Upper lobe of left lung (tissue), 6 donors: ENCODE measurements at regions not wholly inside any gene's neighbourhood (a gene's known extent, or its start where the extent isn't known, plus 50 kb on each side); places are given as distances from the start of the nearest gene placed in this dataset.

Source experiments
- ATAC-seq, 2 donors: fragments of 200-7000 bp; cut with Tn5 transposase; one replicate each; pipeline ENCODE4 v1.9.1; 2022; ENCODE audit warnings: mild to moderate bottlenecking in 2 of 2, moderate library complexity in 2 of 2; ENCODE audit not compliant: low FRiP score in 2 of 2
- DNase-seq, 2 donors: peaks; one replicate each; pipeline ENCODE4 v3.0.0-alpha.2; 2019 to 2020
- H3K27ac ChIP-seq, 4 donors: fragments of 200-600 bp; sonication (generic); one replicate each; pipeline ENCODE4 v1.5.1; 2016 to 2019
- H3K27me3 ChIP-seq, 4 donors: fragments of 200-600 bp; sonication (generic); one replicate each; pipeline ENCODE4 v1.5.1; 2017 to 2019
- H3K36me3 ChIP-seq, 4 donors: fragments of 200-600 bp; sonication (generic); one replicate each; pipeline ENCODE4 v1.5.1; 2016 to 2019
- H3K4me1 ChIP-seq, 4 donors: fragments of 200-600 bp; sonication (generic); one replicate each; pipeline ENCODE4 v1.5.1; 2018 to 2019
- H3K4me3 ChIP-seq, 4 donors: fragments of 200-600 bp; sonication (generic); one replicate each; pipeline ENCODE4 v1.5.1; 2017 to 2019; ENCODE audit warnings: mild to moderate bottlenecking in 2 of 4, moderate library complexity in 1 of 4
- H3K9me3 ChIP-seq, 4 donors: fragments of 200-600 bp; sonication (generic); one replicate each; pipeline ENCODE4 v1.5.1; 2018 to 2019
- EP300 ChIP-seq, 4 donors: sonication (generic); formaldehyde crosslinking; IDR thresholded peaks; one replicate each; pipeline ENCODE4 v1.5.1; 2017; ENCODE audit warnings: antibody characterized with exemption in 4 of 4, control low read depth in 2 of 4
- POLR2A ChIP-seq, 4 donors: fragments of 450-650 bp; IDR thresholded peaks; one replicate each; pipeline ENCODE4 v1.5.1; 2016 to 2017; ENCODE audit warnings: antibody characterized with exemption in 4 of 4, mild to moderate bottlenecking in 2 of 4
- POLR2AphosphoS5 ChIP-seq, 2 donors: sonication (generic); formaldehyde crosslinking; IDR thresholded peaks; one replicate each; pipeline ENCODE4 v1.5.1; 2017; ENCODE audit warnings: antibody characterized with exemption in 2 of 2
- WGBS, 2 donors: methylation state at CpG; one replicate each; pipeline ENCODE4 v1.1.5; 2017 to 2018; 5-methylcytosine and 5-hydroxymethylcytosine counted together
- TF ChIP-seq, protein P1 (sequence below), 6 experiments: fragments of 450-650 bp in 4 of 6; fragments of 200-600 bp in 2 of 6; sonication (generic) in 2 of 6; IDR thresholded peaks; one replicate each; pipeline ENCODE4 v1.5.1; 2016 to 2019; ENCODE audit warnings: antibody characterized with exemption in 6 of 6
- donor health status: DM: no; HTN: no; CAD: no; lungs with moderate emphysema.
- donor health status: DM: no; HTN: yes; CAD: no; lungs with severe emphysema.

DNA sequence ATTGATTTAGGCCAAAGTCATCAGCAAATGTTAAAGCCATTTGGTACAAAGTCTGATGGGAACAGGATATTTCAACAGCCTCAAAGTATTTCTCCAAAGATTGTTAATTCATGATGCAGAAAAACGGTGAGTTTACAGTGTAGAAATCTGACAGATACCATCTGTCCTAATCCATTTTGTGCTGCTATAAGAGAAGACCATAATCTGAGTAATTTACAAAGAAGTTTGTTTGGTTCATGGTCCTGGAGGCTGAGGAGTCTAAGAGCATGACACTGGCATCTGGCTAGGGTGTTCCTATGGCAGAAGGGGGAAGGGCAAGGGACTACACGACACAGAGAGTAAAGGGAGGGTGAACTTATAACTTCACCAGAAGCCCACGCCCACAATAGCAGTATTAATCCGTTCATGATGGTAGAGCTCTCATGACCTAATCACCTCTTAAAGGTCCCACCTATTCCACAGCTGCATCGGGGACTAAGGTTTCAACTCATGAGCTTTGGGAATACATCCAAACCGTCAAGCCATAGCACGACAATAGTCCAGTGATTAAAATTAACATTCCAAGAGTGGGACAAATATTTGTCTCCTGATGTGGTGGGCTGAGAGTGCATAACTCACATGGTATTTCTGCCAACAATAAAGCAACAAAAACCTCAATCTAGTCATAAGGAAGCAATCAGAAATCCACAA, 298.6 kb upstream of the AKR1E2 start:
- Histone ChIP-seq H3K27me3 (no peaks in the 10 kb centered on the region), H3K4me3 (no peak overlapping the region), H3K9me3 (no peaks in the 10 kb centered on the region), H3K4me1 (no peaks in the 10 kb centered on the region), H3K27ac (no peak overlapping the region), H3K36me3 (no peaks in the 10 kb centered on the region)
- no peak for ATAC-seq
- WGBS, 2 donors: 78 to 85% methylated on average over 7 of the region's 7 CpGs
- no peak for TF ChIP-seq EP300 (IDR thresholded peaks at IDR 0.05)
- TF ChIP-seq, protein P1, sequence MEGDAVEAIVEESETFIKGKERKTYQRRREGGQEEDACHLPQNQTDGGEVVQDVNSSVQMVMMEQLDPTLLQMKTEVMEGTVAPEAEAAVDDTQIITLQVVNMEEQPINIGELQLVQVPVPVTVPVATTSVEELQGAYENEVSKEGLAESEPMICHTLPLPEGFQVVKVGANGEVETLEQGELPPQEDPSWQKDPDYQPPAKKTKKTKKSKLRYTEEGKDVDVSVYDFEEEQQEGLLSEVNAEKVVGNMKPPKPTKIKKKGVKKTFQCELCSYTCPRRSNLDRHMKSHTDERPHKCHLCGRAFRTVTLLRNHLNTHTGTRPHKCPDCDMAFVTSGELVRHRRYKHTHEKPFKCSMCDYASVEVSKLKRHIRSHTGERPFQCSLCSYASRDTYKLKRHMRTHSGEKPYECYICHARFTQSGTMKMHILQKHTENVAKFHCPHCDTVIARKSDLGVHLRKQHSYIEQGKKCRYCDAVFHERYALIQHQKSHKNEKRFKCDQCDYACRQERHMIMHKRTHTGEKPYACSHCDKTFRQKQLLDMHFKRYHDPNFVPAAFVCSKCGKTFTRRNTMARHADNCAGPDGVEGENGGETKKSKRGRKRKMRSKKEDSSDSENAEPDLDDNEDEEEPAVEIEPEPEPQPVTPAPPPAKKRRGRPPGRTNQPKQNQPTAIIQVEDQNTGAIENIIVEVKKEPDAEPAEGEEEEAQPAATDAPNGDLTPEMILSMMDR (IDR thresholded peaks at IDR 0.05): no peak
- no peak for TF ChIP-seq POLR2A (IDR thresholded peaks at IDR 0.05)
- no peak for TF ChIP-seq POLR2AphosphoS5 (IDR thresholded peaks at IDR 0.05)
- no peak for DNase-seq

DNA sequence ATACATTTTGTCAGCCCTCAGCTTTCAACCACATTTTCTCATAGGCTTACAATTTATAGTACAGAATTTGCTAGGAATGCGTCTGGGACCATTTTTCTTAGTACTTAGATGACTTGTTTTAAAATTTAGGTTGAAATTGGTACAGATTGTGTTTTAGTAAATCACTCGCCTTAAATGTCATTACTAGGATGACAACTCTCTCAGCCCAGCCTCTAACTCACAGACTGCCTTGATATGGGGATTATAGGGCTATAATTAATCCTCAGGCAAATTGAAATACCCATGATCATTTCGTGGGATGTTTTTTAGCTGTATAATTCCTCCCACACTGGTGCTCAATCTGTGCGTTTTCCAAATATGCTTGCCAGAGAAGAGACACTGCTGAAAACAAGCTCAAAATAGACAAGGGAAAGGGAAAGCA, 299.7 kb upstream of the AKR1E2 start:
- no peak for DNase-seq
- Histone ChIP-seq H3K36me3 (no peaks in the 10 kb centered on the region), H3K27ac (no peak overlapping the region), H3K4me3 (no peak overlapping the region), H3K9me3 (no peaks in the 10 kb centered on the region), H3K27me3 (no peaks in the 10 kb centered on the region), H3K4me1 (no peaks in the 10 kb centered on the region)
- TF ChIP-seq, protein P1 (IDR thresholded peaks at IDR 0.05): no peak
- TF ChIP-seq POLR2A (IDR thresholded peaks at IDR 0.05) (no peak), EP300 (IDR thresholded peaks at IDR 0.05) (no peak), POLR2AphosphoS5 (IDR thresholded peaks at IDR 0.05) (no peak)
- no peak for ATAC-seq
- WGBS, 2 donors: 72 to 77% methylated on average over 4 of the region's 4 CpGs

DNA sequence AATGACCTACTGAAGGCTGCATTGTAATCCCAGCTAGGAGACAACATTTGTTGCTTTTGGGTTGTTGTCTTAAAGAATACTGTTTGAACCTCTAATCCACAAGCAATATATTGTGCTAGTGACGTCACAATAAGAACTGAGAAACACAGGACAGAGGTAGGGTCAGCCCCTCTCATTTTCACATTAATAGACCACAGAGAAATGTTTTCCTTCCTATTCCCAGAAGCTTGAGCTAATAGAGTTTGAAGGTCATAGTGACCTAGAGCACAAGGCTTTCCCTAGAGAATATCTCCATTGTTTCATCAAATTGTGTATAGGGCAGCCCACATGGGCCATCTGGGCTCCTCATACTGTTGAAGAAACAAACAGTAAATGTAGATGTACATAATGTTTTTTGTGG, 300.9 kb upstream of the AKR1E2 start:
- H3K4me1 ChIP-seq: peaks cover 0 to 3% (median 0%) of the 10 kb centered on the region in 4 donors
- H3K36me3 ChIP-seq: no peaks in the 10 kb centered on the region
- H3K9me3 ChIP-seq: no peaks in the 10 kb centered on the region
- no peak overlapping the region for H3K4me3 ChIP-seq
- H3K27ac ChIP-seq: no peak overlapping the region
- no peak for ATAC-seq
- no peaks in the 10 kb centered on the region for H3K27me3 ChIP-seq
- TF ChIP-seq EP300 (IDR thresholded peaks at IDR 0.05) (no peak), POLR2AphosphoS5 (IDR thresholded peaks at IDR 0.05) (no peak), POLR2A (IDR thresholded peaks at IDR 0.05) (no peak)
- TF ChIP-seq, protein P1 (IDR thresholded peaks at IDR 0.05): no peak
- 81 to 86% methylated on average over 1 of the region's 1 CpG for WGBS, 2 donors
- DNase-seq: no peak

DNA sequence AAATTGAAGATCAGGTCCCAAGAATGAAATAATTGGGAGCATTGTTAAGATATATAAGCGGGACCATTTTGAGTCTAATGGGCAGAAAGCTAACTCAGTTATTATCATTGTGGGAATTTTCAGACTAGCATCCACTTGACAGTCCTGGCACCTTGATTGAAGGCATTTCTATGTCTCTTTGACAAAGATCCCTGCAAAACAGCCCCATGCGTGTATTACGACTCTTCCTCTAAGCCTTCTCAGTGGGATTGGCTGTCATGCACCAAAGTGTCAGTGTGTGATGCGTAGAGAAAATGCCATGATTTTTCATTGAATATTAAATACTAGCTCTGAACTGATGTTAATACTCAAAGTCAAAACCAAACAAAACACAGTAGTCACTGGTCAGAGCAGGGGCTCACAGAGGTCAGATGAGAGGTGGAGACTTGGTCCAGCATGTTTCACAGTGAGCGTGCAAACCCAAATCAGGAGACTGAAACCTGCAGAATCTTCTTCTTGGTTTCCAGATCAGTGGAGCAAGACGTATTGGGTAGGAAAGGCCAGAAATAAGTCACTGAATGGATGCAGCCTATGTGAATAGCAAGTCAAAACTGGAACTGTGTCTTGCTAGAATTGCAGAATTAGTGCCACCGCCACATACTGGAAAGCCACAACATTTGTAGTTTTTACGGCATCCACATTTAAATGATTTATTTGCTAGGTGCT, 303.6 kb upstream of the AKR1E2 start:
- no peak for DNase-seq
- peaks cover 0 to 3% (median 0%) of the 10 kb centered on the region in 4 donors for H3K4me1 ChIP-seq
- no peak for ATAC-seq
- 95 to 97% methylated on average over 8 of the region's 8 CpGs for WGBS, 2 donors
- no peaks in the 10 kb centered on the region for H3K27me3 ChIP-seq
- H3K36me3 ChIP-seq: no peaks in the 10 kb centered on the region
- TF ChIP-seq POLR2AphosphoS5 (IDR thresholded peaks at IDR 0.05) (no peak), EP300 (IDR thresholded peaks at IDR 0.05) (no peak), POLR2A (IDR thresholded peaks at IDR 0.05) (no peak)
- TF ChIP-seq, protein P1 (IDR thresholded peaks at IDR 0.05): no peak
- H3K9me3 ChIP-seq: no peaks in the 10 kb centered on the region
- H3K27ac ChIP-seq: no peak overlapping the region
- no peak overlapping the region for H3K4me3 ChIP-seq
